ENCODE measurements at regions not wholly inside any gene's neighbourhood (a gene's known extent, or its start where the extent isn't known, plus 50 kb on each side); places are given as distances from the start of the nearest gene placed in this dataset.

DNA sequence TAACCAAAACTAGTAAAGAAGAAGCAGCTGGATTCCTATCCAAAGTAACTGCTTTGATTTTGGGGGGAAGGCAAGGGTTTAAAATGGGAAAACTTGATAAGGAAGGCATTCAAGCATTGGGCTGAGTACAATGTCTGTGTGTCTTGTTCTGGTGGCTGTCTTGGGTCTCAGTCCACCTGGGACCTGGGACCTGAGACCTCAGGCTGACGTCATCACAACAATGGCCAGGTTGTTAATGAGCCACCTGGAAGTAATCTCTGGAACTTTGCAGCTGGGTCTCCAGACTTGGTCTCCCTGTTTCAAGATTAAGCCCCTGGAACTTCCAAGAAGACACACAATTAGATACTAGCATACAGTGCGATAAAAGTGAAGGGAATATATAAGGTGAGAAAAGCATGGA lies 157.5 kb downstream of the PIK3R1 start:
- no peak for TF ChIP-seq POLR2A (IDR thresholded peaks at IDR 0.05; ENCODE audit: low read depth, low read length)
- no peak for TF ChIP-seq POLR2AphosphoS5 (IDR thresholded peaks at IDR 0.05; ENCODE audit: low read depth, low read length)
- TF ChIP-seq TAF1 (IDR thresholded peaks at IDR 0.05; ENCODE audit: borderline replicate concordance, low read depth, low read length) = no peak

Measured in GM12892 (cell line).